GM12874 (cell line): ENCODE measurements at regions not wholly inside any gene's neighbourhood (a gene's known extent, or its start where the extent isn't known, plus 50 kb on each side); places are given as distances from the start of the nearest gene placed in this dataset.

Source experiments
- TF ChIP-seq, protein P1 (sequence below): IDR thresholded peaks from 2 replicates; pipeline ENCODE4 v1.5.1; 2011; ENCODE audit warnings: low read depth, mild to moderate bottlenecking, control low read depth, low read length, moderate library complexity; ENCODE audit not compliant: insufficient read depth

DNA sequence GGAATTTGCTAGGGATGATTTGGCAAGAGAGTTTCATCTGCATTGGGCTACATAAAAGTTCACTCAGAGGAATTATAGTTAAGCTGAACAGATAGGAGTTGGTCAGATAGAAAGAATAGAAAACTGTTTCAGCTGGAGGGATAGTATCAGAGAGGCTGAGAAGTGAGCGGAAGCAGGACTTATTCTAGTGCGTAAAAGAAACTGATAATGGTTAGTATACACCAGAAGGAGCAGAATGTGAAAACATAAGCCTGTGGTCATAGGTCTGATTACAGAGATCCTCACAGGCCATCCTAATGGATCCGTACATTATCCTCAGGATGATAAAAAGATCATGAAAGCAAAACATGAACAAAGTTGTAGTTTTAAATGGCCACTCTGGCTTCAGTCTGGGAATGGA, 585.2 kb downstream of the BRINP1 start:
- TF ChIP-seq, protein P1, sequence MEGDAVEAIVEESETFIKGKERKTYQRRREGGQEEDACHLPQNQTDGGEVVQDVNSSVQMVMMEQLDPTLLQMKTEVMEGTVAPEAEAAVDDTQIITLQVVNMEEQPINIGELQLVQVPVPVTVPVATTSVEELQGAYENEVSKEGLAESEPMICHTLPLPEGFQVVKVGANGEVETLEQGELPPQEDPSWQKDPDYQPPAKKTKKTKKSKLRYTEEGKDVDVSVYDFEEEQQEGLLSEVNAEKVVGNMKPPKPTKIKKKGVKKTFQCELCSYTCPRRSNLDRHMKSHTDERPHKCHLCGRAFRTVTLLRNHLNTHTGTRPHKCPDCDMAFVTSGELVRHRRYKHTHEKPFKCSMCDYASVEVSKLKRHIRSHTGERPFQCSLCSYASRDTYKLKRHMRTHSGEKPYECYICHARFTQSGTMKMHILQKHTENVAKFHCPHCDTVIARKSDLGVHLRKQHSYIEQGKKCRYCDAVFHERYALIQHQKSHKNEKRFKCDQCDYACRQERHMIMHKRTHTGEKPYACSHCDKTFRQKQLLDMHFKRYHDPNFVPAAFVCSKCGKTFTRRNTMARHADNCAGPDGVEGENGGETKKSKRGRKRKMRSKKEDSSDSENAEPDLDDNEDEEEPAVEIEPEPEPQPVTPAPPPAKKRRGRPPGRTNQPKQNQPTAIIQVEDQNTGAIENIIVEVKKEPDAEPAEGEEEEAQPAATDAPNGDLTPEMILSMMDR = no peak

DNA sequence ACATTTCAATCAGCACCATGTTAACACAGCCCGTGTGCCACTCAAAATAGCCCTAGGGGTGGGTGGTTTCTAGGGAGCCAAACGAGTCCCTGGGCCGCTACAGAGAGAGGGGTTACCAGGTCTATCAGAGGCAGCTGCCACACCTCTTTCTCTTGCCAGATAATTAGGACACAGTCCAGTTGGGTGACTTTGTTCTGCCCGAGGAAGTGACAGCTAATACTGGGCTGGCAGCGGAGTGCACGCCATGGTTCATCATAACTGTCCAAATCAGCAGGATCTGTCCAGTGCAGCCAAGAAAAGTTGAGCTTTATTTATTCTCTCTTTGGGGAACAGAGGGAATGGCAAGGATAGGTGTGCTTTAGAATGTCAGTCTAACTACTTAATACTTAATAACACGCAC, 583.8 kb downstream of the BRINP1 start:
- TF ChIP-seq, protein P1 = no peak

DNA sequence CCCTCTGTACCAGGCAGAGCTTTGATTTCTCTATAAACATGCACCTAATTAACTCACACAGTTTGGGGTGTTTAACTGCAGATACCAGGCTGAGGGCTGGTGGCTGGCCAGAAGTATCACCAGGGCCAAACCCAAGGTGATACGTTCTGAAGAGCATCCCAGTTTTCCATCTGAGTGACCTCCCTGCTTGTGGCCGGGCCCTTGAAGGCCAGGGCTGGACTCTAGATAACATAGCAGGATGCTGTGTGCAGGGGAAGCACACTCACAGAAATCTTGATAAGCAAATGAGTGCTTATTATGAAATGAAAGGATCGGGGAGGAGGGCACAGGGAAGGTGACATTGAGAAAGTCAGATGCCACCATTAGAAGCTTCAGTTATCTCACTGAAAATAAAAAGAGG, 582.4 kb downstream of the BRINP1 start:
- TF ChIP-seq, protein P1 = no peak

DNA sequence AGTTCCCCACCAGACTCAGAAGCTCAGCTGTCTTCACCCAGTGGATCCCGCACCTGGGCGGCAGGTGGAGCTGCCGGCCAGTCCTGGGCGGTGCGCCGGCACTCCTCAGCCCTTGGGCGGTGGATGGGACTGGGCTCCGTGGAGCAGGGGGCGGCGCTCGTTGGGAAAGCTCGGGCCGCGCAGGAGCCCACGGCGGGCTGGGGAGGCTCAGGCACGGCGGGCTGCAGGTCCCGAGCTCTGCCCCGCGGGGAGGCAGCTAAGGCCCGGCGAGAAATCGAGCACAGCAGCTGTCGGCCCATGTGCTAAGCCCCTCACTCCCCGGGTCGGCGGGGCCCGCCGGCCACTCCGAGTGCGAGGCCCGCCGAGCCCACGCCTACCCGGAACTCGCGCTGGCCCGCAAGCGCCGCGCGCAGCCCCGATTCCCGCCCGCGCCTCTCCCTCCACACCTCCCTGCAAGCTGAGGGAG, 560.0 kb downstream of the BRINP1 start:
- TF ChIP-seq, protein P1 = no peak

GRCh38 chr9:118829334-118829733, 539.9 kb downstream of the BRINP1 start:
- TF ChIP-seq, protein P1 = no peak

GRCh38 chr9:118832371-118832770, 536.9 kb downstream of the BRINP1 start:
- TF ChIP-seq, protein P1 = no peak

DNA sequence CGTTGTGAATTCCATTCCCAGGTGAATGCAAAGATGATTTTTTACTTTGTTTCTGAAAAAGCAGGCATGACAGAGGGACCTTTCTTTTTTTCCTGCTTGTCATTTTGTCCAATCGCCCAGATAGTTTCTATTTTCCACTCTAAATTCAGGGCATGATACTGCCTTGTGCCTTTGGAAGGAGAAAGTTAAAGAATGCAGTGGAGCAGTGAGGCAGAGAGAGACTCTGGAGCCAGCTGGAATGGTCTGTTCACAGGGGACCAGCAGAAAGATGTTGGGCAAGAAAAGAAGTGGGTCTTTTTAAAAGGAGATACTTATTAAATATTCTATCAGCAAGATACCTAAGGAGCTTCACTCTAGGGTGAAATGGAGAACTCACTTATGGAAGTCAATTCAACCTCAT, 532.3 kb downstream of the BRINP1 start:
- TF ChIP-seq, protein P1 = no peak

GRCh38 chr9:118871531-118871930, 497.7 kb downstream of the BRINP1 start:
- TF ChIP-seq, protein P1 = no peak
